Nephron progenitor cell (in vitro differentiated cells): ENCODE measurements at regions not wholly inside any gene's neighbourhood (a gene's known extent, or its start where the extent isn't known, plus 50 kb on each side); places are given as distances from the start of the nearest gene placed in this dataset.

Source experiments
- DNase-seq: peaks from one replicate; pipeline ENCODE4 v3.0.0; 2021
- H3K27ac Mint-ChIP-seq: 2 replicates; pipeline ENCODE4 v1.8.0; 2021; ENCODE audit warnings: mild to moderate bottlenecking, moderate library complexity, mixed read lengths
- H3K27me3 Mint-ChIP-seq: 2 replicates; pipeline ENCODE4 v1.8.0; 2021; ENCODE audit warnings: mild to moderate bottlenecking, low read depth, mixed read lengths; ENCODE audit not compliant: poor library complexity
- H3K36me3 Mint-ChIP-seq: 2 replicates; pipeline ENCODE4 v1.8.0; 2021; ENCODE audit warnings: low read depth, mixed read lengths
- H3K4me1 Mint-ChIP-seq: 2 replicates; pipeline ENCODE4 v1.8.0; 2021; ENCODE audit warnings: mixed read lengths
- H3K4me3 Mint-ChIP-seq: 2 replicates; pipeline ENCODE4 v1.8.0; 2021; ENCODE audit warnings: mild to moderate bottlenecking, moderate library complexity, mixed read lengths
- H3K9me3 Mint-ChIP-seq: 2 replicates; pipeline ENCODE4 v1.8.0; 2021; ENCODE audit warnings: mild to moderate bottlenecking, moderate library complexity, mixed read lengths
- CTCF ChIP-seq: fragments of 200-600 bp; sonication (generic); IDR thresholded peaks from 2 replicates; pipeline ENCODE4 v1.5.0; 2021; ENCODE audit warnings: antibody characterized with exemption

- Mint-ChIP-seq H3K4me3 (no peak overlapping the region), H3K9me3 (no peaks in the 10 kb centered on the region), H3K36me3 (no peaks in the 10 kb centered on the region), H3K27ac (no peak overlapping the region), H3K4me1 (no peaks in the 10 kb centered on the region), H3K27me3 (peaks cover 7% of the 10 kb centered on the region)
- no peak for TF ChIP-seq CTCF
- DNase-seq, result no peak
These were observed 88.3 kb upstream of the KCNH7 start for GRCh38 chr2:162926907-162927306.

GRCh38 chr2:162926501-162926900, 87.9 kb upstream of the KCNH7 start:
- no peaks in the 10 kb centered on the region for H3K36me3 Mint-ChIP-seq
- H3K9me3 Mint-ChIP-seq, result no peaks in the 10 kb centered on the region
- H3K4me3 Mint-ChIP-seq, result no peak overlapping the region
- H3K27ac Mint-ChIP-seq, result no peak overlapping the region
- no peak for DNase-seq
- TF ChIP-seq CTCF, result no peak
- no peaks in the 10 kb centered on the region for H3K4me1 Mint-ChIP-seq
- H3K27me3 Mint-ChIP-seq, result peaks cover 7% of the 10 kb centered on the region

- no peak overlapping the region for H3K27ac Mint-ChIP-seq
- no peak for DNase-seq
- no peak overlapping the region for H3K4me3 Mint-ChIP-seq
- H3K4me1 Mint-ChIP-seq, result no peaks in the 10 kb centered on the region
- no peak for TF ChIP-seq CTCF
- no peaks in the 10 kb centered on the region for H3K36me3 Mint-ChIP-seq
- no peaks in the 10 kb centered on the region for H3K9me3 Mint-ChIP-seq
- H3K27me3 Mint-ChIP-seq, result peaks cover 7% of the 10 kb centered on the region
These were observed 87.0 kb upstream of the KCNH7 start for GRCh38 chr2:162925595-162925994.

- no peak for TF ChIP-seq CTCF
- no peak for DNase-seq
- peaks cover 3% of the 10 kb centered on the region for H3K9me3 Mint-ChIP-seq
- H3K4me3 Mint-ChIP-seq, result no peak overlapping the region
- no peaks in the 10 kb centered on the region for H3K36me3 Mint-ChIP-seq
- H3K27me3 Mint-ChIP-seq, result no peaks in the 10 kb centered on the region
- no peak overlapping the region for H3K27ac Mint-ChIP-seq
- no peaks in the 10 kb centered on the region for H3K4me1 Mint-ChIP-seq
These were observed 80.5 kb upstream of the KCNH7 start for GRCh38 chr2:162919111-162919510.

GRCh38 chr2:162917626-162918025, 79.1 kb upstream of the KCNH7 start:
- H3K27me3 Mint-ChIP-seq, result no peaks in the 10 kb centered on the region
- no peak for DNase-seq
- no peak overlapping the region for H3K27ac Mint-ChIP-seq
- no peaks in the 10 kb centered on the region for H3K4me1 Mint-ChIP-seq
- H3K36me3 Mint-ChIP-seq, result no peaks in the 10 kb centered on the region
- no peak for TF ChIP-seq CTCF
- H3K4me3 Mint-ChIP-seq, result no peak overlapping the region
- peaks cover 3% of the 10 kb centered on the region for H3K9me3 Mint-ChIP-seq

GRCh38 chr2:162916286-162916801, 77.8 kb upstream of the KCNH7 start:
- DNase-seq, result no peak
- TF ChIP-seq CTCF, result no peak
- no peaks in the 10 kb centered on the region for H3K27me3 Mint-ChIP-seq
- peaks cover 3% of the 10 kb centered on the region for H3K9me3 Mint-ChIP-seq
- no peak overlapping the region for H3K4me3 Mint-ChIP-seq
- H3K4me1 Mint-ChIP-seq, result no peaks in the 10 kb centered on the region
- H3K27ac Mint-ChIP-seq, result no peak overlapping the region
- H3K36me3 Mint-ChIP-seq, result no peaks in the 10 kb centered on the region
